OCI-LY3 (cell line): ENCODE measurements at regions not wholly inside any gene's neighbourhood (a gene's known extent, or its start where the extent isn't known, plus 50 kb on each side); places are given as distances from the start of the nearest gene placed in this dataset.

Experiments used
- H2AFZ ChIP-seq: fragments of 200-600, 300-600 bp; shearing (Covaris generic); 2 replicates; pipeline ENCODE4 v1.6.0; 2014; ENCODE audit warnings: antibody characterized with exemption, low read depth, low read length
- H3K27ac ChIP-seq: fragments of 200-600, 300-600 bp; sonication (generic); 2 replicates; pipeline ENCODE4 v1.5.1; 2014; ENCODE audit warnings: mild to moderate bottlenecking, low read length, moderate library complexity, mixed read lengths
- H3K27me3 ChIP-seq: fragments of 200-600, 300-600 bp; sonication (generic); 2 replicates; pipeline ENCODE4 v1.6.1; 2014; ENCODE audit warnings: low read depth, low read length, mixed read lengths
- H3K36me3 ChIP-seq: fragments of 200-600, 300-600 bp; sonication (generic); replicated peaks from 2 replicates; pipeline ENCODE3; 2014; ENCODE audit warnings: low read depth, low read length, mixed read lengths
- H3K4me1 ChIP-seq: fragments of 300-600, 200-600 bp; sonication (generic); 2 replicates; pipeline ENCODE4 v1.6.1; 2014; ENCODE audit warnings: low read length, mixed read lengths
- H3K4me2 ChIP-seq: fragments of 200-600, 300-600 bp; sonication (generic); 2 replicates; pipeline ENCODE4 v1.6.1; 2014; ENCODE audit warnings: low read length, mixed read lengths
- H3K4me3 ChIP-seq: fragments of 300-600, 200-600 bp; sonication (generic); 2 replicates; pipeline ENCODE4 v1.5.1; 2014; ENCODE audit warnings: antibody characterized with exemption, mild to moderate bottlenecking, low read length, moderate library complexity
- H3K79me2 ChIP-seq: fragments of 300-600, 200-600 bp; shearing (Covaris generic); 2 replicates; pipeline ENCODE4 v1.6.1; 2014; ENCODE audit warnings: mild to moderate bottlenecking, low read length, mixed read lengths
- H3K9ac ChIP-seq: fragments of 300-600, 200-600 bp; shearing (Covaris generic); 2 replicates; pipeline ENCODE4 v1.6.0; 2014; ENCODE audit warnings: mild to moderate bottlenecking, low read length, moderate library complexity
- H3K9me3 ChIP-seq: fragments of 200-600, 300-600 bp; shearing (Covaris generic); 2 replicates; pipeline ENCODE4 v1.6.1; 2014; ENCODE audit warnings: low read length, mixed read lengths; ENCODE audit not compliant: insufficient read depth
- H4K20me1 ChIP-seq: fragments of 200-600, 300-600 bp; sonication (generic); 2 replicates; pipeline ENCODE4 v1.6.1; 2016; ENCODE audit warnings: low read length, mixed read lengths; ENCODE audit not compliant: insufficient read depth
- CTCF ChIP-seq: fragments of 200-600, 300-600 bp; sonication (generic); IDR thresholded peaks from 2 replicates; pipeline ENCODE4 v1.5.1; 2014; ENCODE audit warnings: antibody characterized with exemption, low read length, low read depth
- EZH2phosphoT487 ChIP-seq: fragments of 200-600 bp; shearing (Covaris generic); IDR thresholded peaks from 2 replicates; pipeline ENCODE4 v1.6.1; 2018; ENCODE audit warnings: antibody characterized with exemption, mixed run types, low read depth

- H2AFZ ChIP-seq: no peak overlapping the region
- no peak overlapping the region for H3K4me3 ChIP-seq
Measured at GRCh38 chr7:142407939-142408570, 150.2 kb upstream of the PRSS58 start.

GRCh38 chr7:142405122-142405765 is 147.4 kb upstream of the PRSS58 start:
- H3K27me3 ChIP-seq: peaks cover 26% of the 10 kb centered on the region

More at GRCh38 chr7:142407939-142408570, 150.2 kb upstream of the PRSS58 start:
- Histone ChIP-seq H3K9ac (no peak overlapping the region), H3K79me2 (no peaks in the 10 kb centered on the region), H3K4me1 (no peaks in the 10 kb centered on the region), H4K20me1 (no peaks in the 10 kb centered on the region), H3K9me3 (no peaks in the 10 kb centered on the region), H3K4me2 (no peak overlapping the region), H3K27me3 (peaks cover under 1% of the 10 kb centered on the region; the same call in 1 of the 2 replicates), H3K36me3 (no peaks in the 10 kb centered on the region), H3K27ac (no peak overlapping the region)
- TF ChIP-seq CTCF (no peak), EZH2phosphoT487 (no peak)

GRCh38 chr7:142401951-142402350 is 144.1 kb upstream of the PRSS58 start:
- Histone ChIP-seq H3K27ac (no peak overlapping the region), H3K9me3 (no peaks in the 10 kb centered on the region), H3K4me2 (no peak overlapping the region), H3K36me3 (no peaks in the 10 kb centered on the region), H4K20me1 (no peaks in the 10 kb centered on the region), H3K27me3 (peaks cover 44% of the 10 kb centered on the region), H2AFZ (no peak overlapping the region), H3K4me1 (no peaks in the 10 kb centered on the region), H3K4me3 (no peak overlapping the region), H3K79me2 (no peaks in the 10 kb centered on the region), H3K9ac (no peak overlapping the region)
- TF ChIP-seq EZH2phosphoT487 (no peak), CTCF (no peak)

More at GRCh38 chr7:142405122-142405765, 147.4 kb upstream of the PRSS58 start:
- H3K36me3 ChIP-seq: no peaks in the 10 kb centered on the region
- no peak for TF ChIP-seq EZH2phosphoT487
- TF ChIP-seq CTCF: no peak
- H3K79me2 ChIP-seq: no peaks in the 10 kb centered on the region
- no peak overlapping the region for H3K4me3 ChIP-seq
- no peak overlapping the region for H3K27ac ChIP-seq
- no peaks in the 10 kb centered on the region for H4K20me1 ChIP-seq
- H2AFZ ChIP-seq: no peak overlapping the region
- H3K4me2 ChIP-seq: no peak overlapping the region
- no peaks in the 10 kb centered on the region for H3K4me1 ChIP-seq
- no peak overlapping the region for H3K9ac ChIP-seq
- H3K9me3 ChIP-seq: no peaks in the 10 kb centered on the region

GRCh38 chr7:142400042-142400533 is 142.2 kb upstream of the PRSS58 start:
- H2AFZ ChIP-seq: no peak overlapping the region
- H3K4me2 ChIP-seq: no peak overlapping the region
- no peaks in the 10 kb centered on the region for H3K9me3 ChIP-seq
- TF ChIP-seq EZH2phosphoT487 (no peak), CTCF (no peak)
- H3K4me1 ChIP-seq: no peaks in the 10 kb centered on the region
- no peaks in the 10 kb centered on the region for H4K20me1 ChIP-seq
- H3K27me3 ChIP-seq: peaks cover 53% of the 10 kb centered on the region
- no peak overlapping the region for H3K9ac ChIP-seq
- no peak overlapping the region for H3K4me3 ChIP-seq
- H3K27ac ChIP-seq: no peak overlapping the region
- no peaks in the 10 kb centered on the region for H3K79me2 ChIP-seq
- H3K36me3 ChIP-seq: no peaks in the 10 kb centered on the region
